ENCODE measurements at regions not wholly inside any gene's neighbourhood (a gene's known extent, or its start where the extent isn't known, plus 50 kb on each side); places are given as distances from the start of the nearest gene placed in this dataset.

- ATAC-seq, result no peak
Measured at GRCh38 chr7:121810831-121811672, 61.9 kb upstream of the PTPRZ1 start.

GRCh38 chr7:121807078-121807477 is 65.9 kb upstream of the PTPRZ1 start:
- intact Hi-C loops (cut with DNase I, micrococcal nuclease), result no loop called here
- no peak for ATAC-seq
- no peak for DNase-seq

More at GRCh38 chr7:121810831-121811672, 61.9 kb upstream of the PTPRZ1 start:
- no peak for DNase-seq
- intact Hi-C loops (cut with DNase I, micrococcal nuclease), result no loop called here

- intact Hi-C loops (cut with DNase I, micrococcal nuclease), result no loop called here
- no peak for DNase-seq
- no peak for ATAC-seq
Measured at GRCh38 chr7:121803039-121803438, 69.9 kb upstream of the PTPRZ1 start.

- intact Hi-C loops (cut with DNase I, micrococcal nuclease), result no loop called here
- ATAC-seq, result no peak
- DNase-seq, result no peak
Measured at GRCh38 chr7:121800916-121801675, 71.9 kb upstream of the PTPRZ1 start.

- intact Hi-C loops (cut with DNase I, micrococcal nuclease), result no loop called here
- ATAC-seq (no peak), DNase-seq (no peak)
Measured at GRCh38 chr7:121798896-121799295, 74.1 kb upstream of the PTPRZ1 start.

- ATAC-seq (no peak), DNase-seq (no peak)
- intact Hi-C loops (cut with DNase I, micrococcal nuclease), result no loop called here
Measured at GRCh38 chr7:121798453-121798840, 74.5 kb upstream of the PTPRZ1 start.

GRCh38 chr7:121797657-121798452 is 75.1 kb upstream of the PTPRZ1 start:
- no peak for ATAC-seq
- intact Hi-C loops (cut with DNase I, micrococcal nuclease), result no loop called here
- no peak for DNase-seq

GRCh38 chr7:121796936-121797656 is 75.9 kb upstream of the PTPRZ1 start:
- ATAC-seq (no peak), DNase-seq (no peak)
- intact Hi-C loops (cut with DNase I, micrococcal nuclease), result no loop called here

- intact Hi-C loops (cut with DNase I, micrococcal nuclease), result no loop called here
- no peak for DNase-seq
Measured at GRCh38 chr7:121796381-121796780, 76.6 kb upstream of the PTPRZ1 start.

GRCh38 chr7:121795736-121796135 is 77.2 kb upstream of the PTPRZ1 start:
- DNase-seq (no peak), ATAC-seq (no peak)
- intact Hi-C loops (cut with DNase I, micrococcal nuclease), result no loop called here

More at GRCh38 chr7:121796381-121796780, 76.6 kb upstream of the PTPRZ1 start:
- no peak for ATAC-seq

- intact Hi-C loops (cut with DNase I, micrococcal nuclease), result no loop called here
- ATAC-seq (no peak), DNase-seq (no peak)
Measured at GRCh38 chr7:121793716-121794115, 79.2 kb upstream of the PTPRZ1 start.

- ATAC-seq (no peak), DNase-seq (no peak)
- intact Hi-C loops (cut with DNase I, micrococcal nuclease), result no loop called here
Measured at GRCh38 chr7:121777672-121778071, 95.3 kb upstream of the PTPRZ1 start.

GRCh38 chr7:121774563-121774962 is 98.4 kb upstream of the PTPRZ1 start:
- intact Hi-C loops (cut with DNase I, micrococcal nuclease), result no loop called here
- DNase-seq (no peak), ATAC-seq (no peak)

- DNase-seq (no peak), ATAC-seq (no peak)
- intact Hi-C loops (cut with DNase I, micrococcal nuclease), result no loop called here
Measured at GRCh38 chr7:121766676-121767075, 106.3 kb upstream of the PTPRZ1 start.

GRCh38 chr7:121761399-121761798 is 111.6 kb upstream of the PTPRZ1 start:
- no peak for ATAC-seq
- intact Hi-C loops (cut with DNase I, micrococcal nuclease), result no loop called here

GRCh38 chr7:121755818-121756552 is 117.0 kb upstream of the PTPRZ1 start:
- no peak for DNase-seq
- ATAC-seq, result no peak
- intact Hi-C loops (cut with DNase I, micrococcal nuclease), result no loop called here

More at GRCh38 chr7:121761399-121761798, 111.6 kb upstream of the PTPRZ1 start:
- DNase-seq, result no peak

- ATAC-seq (no peak), DNase-seq (no peak)
- intact Hi-C loops (cut with DNase I, micrococcal nuclease), result no loop called here
Measured at GRCh38 chr7:121755286-121755685, 117.7 kb upstream of the PTPRZ1 start.

GRCh38 chr7:121753944-121754343 is 119.0 kb upstream of the PTPRZ1 start:
- ATAC-seq (no peak), DNase-seq (no peak)
- intact Hi-C loops (cut with DNase I, micrococcal nuclease), result no loop called here
